HG02759 (cell line): ENCODE measurements at regions not wholly inside any gene's neighbourhood (a gene's known extent, or its start where the extent isn't known, plus 50 kb on each side); places are given as distances from the start of the nearest gene placed in this dataset.

Experiments
- ATAC-seq: cut with Tn5 transposase; IDR thresholded peaks from one replicate; pipeline ENCODE4 v1.9.1; 2021; ENCODE audit warnings: mild to moderate bottlenecking, moderate library complexity; ENCODE audit not compliant: unreplicated experiment

DNA sequence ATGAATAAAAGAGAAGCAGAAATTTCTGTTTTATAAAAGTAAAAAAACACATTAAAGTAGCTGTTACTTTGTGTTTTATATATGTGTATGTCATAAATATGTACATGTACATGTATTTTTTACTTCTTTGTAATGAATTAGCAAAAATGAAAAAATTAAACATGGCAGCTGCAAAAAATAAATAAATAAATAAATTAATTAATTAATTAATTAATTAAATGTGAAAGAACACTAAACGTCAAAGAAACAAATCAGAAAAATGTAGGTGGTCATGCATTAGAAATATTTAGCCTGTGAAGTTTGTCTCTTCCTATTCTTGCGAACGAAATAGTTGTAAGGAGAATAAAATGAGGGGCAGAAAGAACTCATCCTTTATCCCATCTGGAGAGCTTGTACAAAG, 357.0 kb downstream of the ZIC4 start:
- ATAC-seq = no peak

DNA sequence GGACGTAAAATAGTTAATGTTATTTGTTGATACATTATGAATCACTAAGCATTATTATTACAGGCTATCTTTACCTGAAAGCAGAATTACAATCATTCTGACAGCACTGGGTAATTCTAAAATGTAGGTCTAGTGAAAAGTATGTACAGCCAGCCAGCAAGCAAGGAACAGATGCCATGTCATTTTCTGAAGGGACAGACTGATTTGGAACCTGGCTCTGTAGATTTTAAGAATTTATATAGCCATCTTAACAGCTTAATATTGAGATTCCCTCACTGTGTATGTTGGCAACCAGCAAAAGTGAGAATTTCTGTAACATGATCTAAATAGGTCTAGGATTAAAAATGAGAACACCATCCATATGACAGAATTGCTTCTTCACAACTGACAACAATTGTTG, 359.4 kb downstream of the ZIC4 start:
- ATAC-seq = no peak

DNA sequence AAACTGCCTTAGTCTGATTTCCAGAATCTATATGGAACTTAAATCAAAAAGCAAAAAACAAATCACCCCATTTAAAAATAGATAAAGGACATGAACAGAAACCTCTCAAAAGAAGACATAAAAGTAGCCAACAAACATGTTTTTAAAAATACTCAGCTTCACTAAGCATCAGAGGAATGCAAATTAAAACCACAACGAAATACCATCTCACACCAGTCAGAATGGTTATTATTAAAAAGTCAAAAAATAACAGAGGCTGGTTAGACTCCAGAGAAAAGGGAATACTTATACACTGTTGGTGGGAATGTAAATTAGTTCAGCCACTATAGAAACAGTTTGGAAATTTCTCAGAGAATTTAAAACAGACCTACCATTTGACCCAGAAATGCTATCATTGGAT, 367.9 kb downstream of the ZIC4 start:
- no peak for ATAC-seq

DNA sequence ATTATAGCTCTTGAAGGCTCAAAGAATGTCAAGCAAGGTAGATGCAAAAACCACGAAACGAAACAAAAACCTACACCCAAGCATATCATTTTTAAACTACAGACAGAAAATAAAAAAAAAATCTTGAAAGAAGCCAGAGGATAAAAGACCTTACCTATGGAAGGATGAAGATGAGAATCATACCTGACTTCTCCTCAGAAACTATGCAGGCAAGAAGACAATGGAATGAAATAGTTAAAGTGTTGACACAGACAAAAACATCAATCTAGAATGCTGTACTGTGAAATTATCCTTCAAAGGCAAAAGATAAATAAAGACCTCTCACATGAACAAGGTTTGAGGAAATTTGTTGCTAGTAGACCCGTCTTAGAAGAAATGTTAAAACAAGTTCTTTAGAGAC, 372.0 kb downstream of the ZIC4 start:
- no peak for ATAC-seq

DNA sequence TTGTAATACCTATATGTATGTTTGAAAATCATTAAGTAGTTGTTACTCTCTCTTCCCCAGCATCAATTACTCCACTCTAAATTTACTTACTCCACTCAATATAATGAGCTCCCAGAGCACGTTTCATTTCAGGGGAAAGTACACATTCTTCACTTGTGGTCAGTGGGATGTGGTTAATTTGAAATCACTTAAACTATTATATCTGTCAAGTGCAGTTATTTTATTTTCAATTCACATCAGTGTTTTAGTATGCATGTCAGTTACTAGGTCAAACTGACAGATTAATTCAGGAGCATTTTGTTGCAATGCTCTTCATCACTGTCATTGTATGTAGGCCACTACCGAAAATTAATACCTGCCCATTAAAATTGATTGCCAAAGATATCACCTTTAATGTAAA, 376.1 kb downstream of the ZIC4 start:
- no peak for ATAC-seq

DNA sequence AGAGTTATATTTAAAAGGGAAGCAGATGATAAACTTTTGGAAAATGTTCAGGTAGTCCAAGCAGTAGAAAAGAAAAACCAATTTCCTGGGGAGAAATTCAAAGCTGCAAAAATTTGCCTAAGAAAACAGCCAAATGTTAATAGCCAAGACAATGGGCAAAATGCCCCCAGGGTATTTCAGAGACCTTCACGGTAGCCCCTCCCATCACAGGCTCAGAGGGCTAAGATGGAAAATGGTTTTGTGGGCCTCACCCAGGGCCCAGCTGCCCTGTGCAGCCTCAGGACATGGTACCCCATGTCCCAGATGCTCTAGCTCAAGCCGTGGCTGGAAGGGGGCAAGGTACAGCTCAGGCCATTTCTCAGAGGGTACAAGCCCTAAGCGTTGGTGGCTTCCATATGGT, 391.0 kb downstream of the ZIC4 start:
- ATAC-seq = no peak

DNA sequence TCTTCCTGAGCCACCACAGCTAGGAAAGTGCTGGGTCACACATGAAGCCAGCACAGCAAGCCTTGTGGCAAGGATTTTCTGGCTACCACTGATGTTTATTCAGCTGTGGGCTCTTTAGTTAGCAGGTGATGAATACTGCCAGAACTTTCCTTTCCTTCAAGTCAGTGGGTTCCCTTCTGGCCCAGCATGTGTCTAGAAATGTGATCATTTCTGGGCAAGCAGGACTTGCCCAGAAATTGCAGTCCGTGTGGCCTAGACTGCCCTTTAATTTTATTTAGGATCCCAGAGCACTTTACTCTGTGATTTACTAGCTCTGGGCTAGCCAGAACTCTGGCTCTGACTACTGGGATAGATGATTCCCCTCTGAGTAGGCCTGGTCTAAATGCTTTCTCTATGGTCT, 397.5 kb downstream of the ZIC4 start:
- no peak for ATAC-seq

DNA sequence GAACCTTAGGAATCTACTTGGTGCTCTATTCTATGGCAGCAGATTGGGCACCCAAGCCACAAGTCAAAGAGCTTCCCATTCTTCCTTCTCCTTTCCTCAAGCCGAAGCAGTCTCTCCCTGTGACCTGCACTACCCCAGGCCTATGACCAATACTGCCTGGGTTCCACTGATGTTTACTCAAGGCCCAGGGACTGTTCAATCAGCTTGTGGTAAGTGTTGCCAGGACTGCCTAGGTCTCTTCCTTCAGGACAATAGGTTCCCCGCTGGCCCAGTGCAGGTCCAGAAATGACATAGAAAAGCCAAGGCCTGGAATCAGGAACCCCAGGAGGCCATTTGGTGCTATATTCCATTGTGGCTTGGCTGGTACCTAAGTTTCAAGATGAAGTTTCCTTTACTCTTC, 397.9 kb downstream of the ZIC4 start:
- no peak for ATAC-seq

DNA sequence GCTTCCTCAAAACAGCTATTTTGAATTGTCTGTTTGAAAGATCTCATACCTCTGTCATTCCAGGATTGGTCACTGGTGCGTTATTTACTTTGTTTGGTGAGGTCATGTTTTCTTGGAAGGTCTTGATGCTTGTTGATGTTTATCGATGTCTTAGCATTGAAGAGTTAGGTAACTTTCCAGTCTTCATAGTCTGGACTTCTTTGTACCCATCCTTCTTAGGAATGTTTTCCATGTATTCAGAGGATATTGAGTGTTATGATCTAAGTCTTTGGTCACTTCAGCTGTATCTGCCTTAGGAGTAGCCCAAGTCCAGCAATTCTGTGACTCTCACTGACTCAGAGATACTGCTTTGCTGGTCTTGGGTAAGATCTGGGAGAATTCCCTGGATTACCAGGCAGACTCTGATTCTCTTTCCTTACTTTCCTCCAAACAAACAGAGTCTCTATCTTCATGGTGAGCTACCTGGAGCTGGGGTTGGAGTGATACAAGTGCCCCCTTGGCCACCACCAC, 398.6 kb downstream of the ZIC4 start:
- ATAC-seq = no peak

DNA sequence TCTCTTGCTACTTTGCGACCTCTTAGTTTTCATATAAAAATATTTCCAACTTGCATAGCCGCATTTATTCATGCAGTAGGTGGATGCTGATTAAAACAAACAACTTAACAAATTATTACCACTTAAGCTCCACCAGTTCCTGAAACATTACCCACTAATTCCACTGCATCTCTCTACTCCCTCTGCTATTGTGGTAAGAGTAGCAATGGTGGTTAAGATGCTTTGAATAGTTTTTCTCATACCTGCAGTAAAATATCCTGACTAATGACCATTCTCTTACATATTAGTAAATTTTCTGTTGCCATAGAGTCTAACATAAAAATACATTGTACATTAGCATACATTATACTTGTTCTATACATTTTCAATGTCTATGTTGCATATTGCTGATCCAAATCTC, 397.6 kb upstream of the PLSCR5 start:
- ATAC-seq = no peak

DNA sequence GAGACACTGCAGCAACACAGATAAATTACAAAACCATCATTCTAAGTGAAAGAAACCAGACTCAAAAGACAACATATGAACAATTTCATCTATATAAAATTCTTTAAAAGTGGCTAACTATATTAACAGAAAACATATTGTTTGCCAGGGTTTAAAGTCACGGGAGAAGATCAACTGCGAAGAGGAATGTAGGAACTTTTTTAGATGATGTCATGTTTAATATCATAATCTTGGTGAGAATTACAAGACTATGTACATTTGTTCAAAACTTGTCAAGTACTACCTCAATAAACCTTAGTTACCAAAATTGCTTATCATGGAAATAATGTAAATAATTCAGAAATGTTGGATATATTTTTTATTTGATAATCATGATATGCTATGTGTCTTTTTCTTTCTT, 395.1 kb upstream of the PLSCR5 start:
- no peak for ATAC-seq

DNA sequence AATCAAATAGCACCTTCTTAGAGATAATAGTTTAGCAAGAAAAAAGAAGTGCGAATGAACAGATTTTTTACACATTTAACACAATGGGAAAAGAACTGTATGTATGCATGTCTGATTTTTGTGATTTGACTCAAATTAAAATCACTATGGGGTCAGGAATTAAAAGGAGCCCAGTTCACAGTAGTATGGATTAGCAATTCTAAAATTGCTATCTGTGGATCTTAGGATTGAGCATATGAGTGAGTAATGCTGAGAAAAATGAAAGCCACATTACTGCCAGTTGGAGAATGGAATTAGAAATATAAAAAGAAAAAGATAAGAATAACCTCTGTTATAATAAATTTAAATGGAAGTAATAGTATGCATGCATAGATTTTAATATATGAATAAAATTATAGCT, 386.8 kb upstream of the PLSCR5 start:
- ATAC-seq = no peak

DNA sequence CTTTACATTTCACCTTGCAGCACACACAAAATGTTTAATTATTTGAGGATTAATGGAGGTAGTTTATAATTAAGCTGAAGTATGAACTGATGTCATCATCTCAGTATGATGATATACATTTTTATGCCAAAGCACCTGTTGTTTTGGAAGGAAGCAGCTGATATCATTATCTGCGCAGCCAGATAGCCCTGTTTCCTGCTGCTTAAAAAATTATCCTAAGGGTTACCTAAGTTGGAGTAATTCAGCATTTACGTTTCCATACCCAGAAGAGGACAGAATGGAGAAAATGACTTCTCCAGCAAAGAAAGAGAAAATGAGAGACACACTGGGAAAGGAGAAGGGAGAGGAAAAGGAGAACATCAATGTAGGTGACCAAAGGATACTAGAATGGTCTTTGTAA, 370.3 kb upstream of the PLSCR5 start:
- ATAC-seq = no peak

DNA sequence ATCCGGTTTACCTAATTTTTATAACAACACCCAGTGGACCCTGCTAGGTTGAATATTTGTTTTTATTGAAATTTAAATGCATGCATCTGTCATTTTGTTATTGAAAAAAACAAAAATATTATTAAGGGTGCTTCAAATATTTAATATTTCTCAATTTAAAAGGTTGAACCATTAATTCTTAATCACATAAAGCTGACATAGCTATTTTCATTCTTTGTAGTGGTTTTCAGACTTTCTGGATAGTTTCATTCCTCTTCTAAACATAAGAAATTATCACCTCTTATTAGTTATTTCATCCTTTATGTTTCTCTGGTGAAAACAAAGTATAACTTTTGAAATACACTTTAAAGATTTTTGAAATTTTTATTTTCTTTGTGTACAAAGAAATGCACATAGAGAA, 369.9 kb upstream of the PLSCR5 start:
- ATAC-seq = no peak

DNA sequence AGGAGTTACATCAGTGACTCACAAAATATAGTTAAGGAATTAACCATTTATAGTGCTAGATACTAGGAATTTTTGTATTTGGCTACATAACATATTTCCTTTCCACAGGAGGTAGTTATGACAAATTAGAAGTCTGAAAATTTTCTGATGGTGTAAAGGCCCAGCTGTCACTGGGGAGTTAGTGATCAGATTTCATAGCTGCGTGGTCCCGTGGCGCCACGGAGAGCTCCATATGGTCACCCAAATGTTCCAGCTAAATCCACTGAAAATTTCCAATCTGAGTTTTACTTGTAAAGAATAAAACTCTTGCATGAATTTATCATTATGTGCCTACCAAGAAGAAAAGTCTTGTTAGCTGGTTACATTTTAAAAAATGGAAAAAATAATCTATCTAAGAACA, 368.9 kb upstream of the PLSCR5 start:
- no peak for ATAC-seq

DNA sequence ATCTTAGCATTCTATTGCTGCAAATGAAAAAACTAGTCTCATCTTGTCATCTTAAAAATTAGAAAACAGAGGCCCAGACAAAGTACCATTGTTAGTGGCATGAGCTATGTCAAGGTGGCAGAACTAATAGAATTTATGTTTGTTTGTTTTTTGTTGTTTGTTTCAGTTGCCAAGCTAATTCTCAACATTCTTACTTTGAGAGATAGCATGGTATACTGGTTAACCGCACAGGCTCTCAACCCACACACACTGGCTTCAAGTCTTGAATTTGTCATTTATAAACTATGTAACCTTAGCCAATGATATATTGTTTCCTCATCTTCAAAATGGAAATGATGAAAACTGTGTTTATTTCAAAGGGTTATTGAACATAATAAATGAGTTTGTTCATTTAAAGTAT, 367.6 kb upstream of the PLSCR5 start:
- no peak for ATAC-seq

DNA sequence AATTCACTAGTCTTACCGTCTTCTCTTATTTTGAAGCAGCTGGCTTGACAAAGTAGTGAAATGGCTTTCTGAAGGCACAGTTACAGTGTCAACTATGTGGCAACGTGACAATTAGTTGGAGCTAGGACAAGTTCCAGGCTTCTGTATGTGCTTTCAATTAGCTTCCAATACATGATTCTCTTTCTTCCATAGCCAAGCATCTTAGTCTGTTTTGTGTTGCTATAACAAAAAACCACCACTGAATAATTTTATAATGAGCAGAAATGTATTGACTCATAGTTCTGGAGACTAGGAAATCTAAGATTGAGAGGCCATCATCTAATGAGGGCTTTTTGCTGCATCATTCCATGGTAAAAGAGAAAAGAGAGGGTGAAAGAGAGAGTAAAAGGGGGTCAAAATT, 365.1 kb upstream of the PLSCR5 start:
- ATAC-seq = no peak

DNA sequence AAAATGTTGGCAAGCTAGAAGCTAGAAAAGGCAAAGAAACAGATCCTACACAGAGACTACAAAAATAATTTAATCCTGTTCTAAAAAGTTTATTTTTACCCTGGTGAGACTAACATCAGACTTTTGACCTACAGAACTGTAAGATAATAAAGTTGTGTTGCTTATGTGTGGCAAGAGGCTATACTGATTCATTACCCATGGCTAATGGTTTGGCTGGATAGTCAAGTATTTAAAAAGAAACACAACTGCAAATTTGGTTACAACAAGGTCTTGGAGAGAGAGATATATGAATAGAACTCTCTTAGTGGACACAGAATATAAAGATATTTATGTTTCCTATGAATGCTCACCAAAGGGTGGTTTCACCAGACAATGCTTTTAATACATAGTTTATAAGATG, 364.2 kb upstream of the PLSCR5 start:
- no peak for ATAC-seq

DNA sequence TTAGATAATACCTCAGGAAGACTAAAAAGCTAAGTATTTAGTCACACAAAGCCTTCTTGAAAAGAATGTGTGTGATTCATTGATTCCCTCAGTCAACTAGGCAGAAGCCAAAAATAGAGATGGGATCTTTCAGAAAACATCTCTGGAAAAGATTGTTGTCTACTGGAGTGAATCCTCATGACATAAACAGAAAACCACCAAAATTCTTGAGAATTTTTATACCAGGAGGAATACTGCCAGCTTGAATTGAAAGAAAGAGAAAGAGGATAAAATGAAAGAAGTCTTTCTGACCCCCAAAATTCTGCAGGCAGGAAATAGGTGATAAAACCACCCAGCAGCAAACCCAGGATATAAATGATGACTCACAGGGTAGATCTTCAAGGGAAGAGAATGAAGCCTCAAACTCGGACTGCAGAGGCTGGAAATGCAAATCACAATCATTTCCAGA, 363.1 kb upstream of the PLSCR5 start:
- ATAC-seq = no peak

DNA sequence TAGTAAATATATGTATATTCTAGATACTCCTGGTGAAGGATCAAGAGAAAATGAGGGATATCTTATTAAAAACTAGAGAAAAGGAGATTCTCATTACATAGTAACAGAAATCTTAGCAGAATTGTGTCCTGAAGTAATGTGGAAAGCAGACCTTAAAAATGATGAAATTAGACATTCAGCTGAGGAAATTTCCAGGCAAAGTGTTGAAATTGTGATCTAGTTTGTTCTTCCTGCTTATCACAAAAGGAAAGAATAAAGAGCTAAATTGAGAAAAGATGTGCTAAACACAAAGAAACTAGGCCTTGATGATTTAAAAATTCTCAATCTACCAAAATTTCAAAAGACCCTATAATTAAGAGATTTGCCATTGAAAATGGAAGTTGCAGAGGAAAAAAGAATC, 362.6 kb upstream of the PLSCR5 start:
- no peak for ATAC-seq

DNA sequence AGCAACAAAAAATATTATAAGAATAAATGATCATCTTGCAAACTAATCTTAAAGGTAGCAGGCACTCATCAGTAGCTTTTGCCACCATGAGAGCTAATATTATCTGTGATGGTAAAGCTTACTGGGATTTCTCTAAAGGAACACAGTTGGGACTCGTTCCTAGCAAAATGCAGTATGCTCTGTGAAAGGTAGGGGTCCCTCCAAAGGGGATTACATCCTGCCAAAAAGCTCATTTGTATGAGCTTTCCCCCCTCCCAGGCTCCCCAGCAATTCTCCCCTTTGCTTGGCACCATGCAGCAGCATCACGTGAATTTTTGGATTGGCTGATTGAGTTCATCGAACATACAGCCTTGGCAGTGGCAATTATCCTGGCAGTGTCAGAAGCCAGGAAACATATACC, 361.0 kb upstream of the PLSCR5 start:
- no peak for ATAC-seq

DNA sequence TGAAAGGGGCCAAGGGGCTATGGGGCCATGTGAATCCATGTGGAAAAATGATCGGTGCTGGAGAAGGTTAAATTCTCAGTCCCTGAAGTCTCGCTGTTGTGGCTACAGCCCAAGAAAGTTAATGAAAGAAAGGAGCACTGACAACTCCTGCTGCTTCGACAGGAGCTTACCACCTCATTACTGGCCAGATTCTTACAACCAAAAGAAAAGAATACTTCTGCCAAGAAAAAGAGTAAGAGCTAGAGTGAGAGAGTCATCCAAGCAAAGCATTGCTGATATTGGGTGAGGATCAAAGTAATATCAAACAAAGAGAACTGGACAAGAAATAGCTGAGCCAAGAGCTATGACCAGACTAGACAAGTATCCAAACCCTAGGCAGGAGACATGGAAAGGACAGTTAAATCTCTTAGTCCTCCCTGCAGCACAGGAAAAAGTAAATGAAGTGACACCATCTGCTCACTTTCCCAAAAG, 348.4 kb upstream of the PLSCR5 start:
- no peak for ATAC-seq

DNA sequence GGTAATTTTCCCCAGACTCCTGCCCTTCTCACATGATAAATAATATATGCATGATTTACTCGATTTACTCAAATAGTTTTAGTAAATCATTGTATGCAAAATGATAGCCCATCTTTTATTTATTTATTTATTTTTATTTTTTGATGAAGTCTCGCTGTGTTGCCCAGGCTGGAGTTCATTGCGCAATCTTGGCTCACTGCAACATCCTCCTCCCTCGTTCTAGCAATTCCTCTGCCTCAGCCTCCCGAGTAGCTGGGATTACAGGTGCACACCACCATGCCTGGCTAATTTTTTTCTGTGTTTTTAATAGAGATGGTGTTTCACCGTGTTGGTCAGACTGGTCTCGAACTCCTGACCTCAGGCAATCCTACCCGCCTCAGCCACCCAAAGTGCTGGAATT, 343.8 kb upstream of the PLSCR5 start:
- no peak for ATAC-seq

DNA sequence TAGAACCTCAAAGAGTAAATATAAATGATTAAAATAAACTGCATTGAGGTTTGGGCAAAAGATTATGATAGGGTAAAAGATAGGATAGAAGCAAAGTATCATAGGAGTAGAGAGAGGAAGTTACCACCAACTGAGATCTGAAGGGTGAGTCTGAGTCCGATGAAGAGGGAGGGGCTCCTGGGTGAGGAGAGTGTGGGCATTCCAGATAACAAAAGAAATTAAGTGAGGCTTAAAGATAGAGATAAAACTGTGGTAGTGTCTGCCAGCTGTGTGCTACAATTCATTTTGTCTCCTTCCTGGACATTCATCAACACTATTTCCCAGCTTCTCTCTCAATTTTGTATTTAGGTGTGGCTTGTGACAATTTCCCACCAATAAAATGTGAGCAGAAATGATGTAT, 343.0 kb upstream of the PLSCR5 start:
- no peak for ATAC-seq
